Mucosa of gallbladder (tissue), 1 donor: ENCODE measurements at regions not wholly inside any gene's neighbourhood (a gene's known extent, or its start where the extent isn't known, plus 50 kb on each side); places are given as distances from the start of the nearest gene placed in this dataset.

Experiments used
- DNase-seq: peaks from one replicate; pipeline ENCODE4 v3.0.0-alpha.2; 2020; ENCODE audit warnings: low spot score
- donor health status: DM: no; HTN: no; CAD: no.

- DNase-seq: no peak
Measured at GRCh38 chr6:134708079-134708478, 241.8 kb downstream of the ALDH8A1 start.

DNA sequence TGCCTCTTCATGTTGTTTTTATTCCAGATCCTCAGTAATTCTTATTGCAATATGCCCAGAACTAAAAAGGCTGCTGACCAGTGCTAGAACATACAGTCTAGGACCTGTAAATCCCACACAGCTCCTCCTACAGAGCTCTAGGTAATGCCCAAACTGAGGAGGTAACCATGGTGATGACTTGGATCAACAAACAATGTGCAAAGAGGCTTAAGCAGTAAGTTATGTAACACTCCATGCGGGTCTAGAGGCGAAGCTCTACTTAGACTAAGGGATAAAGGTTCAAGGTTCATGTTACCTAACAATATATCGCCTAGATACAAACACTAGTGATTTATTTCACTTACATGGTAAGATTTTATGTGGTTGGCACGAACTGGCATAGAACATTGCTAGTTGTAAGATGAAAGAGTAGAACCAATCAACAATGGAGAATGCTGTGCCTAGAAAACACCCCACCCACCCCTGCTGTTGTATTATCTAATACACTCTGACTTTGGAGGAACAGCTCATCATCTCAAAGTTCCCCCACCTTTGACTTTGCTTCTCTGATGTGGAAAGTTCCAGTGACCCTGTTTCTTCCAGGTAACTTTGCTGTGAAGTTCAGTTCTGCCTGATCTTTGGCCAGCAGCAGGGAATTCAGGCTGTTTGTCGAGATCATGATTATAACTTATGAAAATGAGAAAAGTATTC is 242.4 kb downstream of the ALDH8A1 start:
- peak; percentile 44 for DNase-seq

GRCh38 chr6:134706806-134707205 is 243.1 kb downstream of the ALDH8A1 start:
- DNase-seq: no peak

- DNase-seq: no peak
Measured at GRCh38 chr6:134706153-134706552, 243.7 kb downstream of the ALDH8A1 start.

DNA sequence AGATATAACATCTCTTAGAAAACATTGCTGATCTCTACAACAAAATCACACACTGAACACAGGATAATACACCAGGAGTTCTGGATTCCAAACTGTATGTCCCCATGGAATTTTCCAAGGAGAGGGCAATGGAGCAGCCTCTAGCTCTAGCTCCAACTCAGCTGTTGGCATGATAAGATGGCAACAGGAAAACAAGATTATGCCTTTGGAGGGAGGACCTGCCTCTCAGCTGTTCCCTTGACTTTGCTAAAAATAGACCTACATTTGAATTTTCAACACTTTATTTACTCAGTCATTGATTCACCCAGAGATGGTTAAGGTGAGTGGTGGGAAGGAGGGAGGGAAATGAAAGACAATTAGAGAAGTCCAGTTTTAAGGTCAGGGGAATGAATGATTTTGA is 246.7 kb downstream of the ALDH8A1 start:
- no peak for DNase-seq

DNA sequence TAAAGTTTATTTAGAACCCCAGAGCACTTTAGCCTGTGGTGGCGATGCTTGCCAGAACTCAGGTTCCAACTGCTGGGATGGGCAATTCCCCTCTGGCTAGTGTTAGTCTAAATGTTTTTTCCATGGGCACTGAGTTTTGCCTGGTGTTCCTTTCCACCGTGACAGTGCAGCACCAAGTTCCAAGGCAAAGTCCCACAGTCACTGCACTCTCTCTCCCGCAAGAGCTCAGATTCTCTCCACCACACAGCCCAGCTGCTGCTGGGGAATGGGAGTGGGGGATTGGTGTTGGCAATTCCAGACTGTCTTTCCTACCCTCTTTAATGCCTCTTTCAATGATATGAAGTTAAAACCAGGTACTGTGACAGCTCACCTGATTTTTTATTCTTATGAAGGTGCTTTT is 247.6 kb downstream of the ALDH8A1 start:
- no peak for DNase-seq

DNA sequence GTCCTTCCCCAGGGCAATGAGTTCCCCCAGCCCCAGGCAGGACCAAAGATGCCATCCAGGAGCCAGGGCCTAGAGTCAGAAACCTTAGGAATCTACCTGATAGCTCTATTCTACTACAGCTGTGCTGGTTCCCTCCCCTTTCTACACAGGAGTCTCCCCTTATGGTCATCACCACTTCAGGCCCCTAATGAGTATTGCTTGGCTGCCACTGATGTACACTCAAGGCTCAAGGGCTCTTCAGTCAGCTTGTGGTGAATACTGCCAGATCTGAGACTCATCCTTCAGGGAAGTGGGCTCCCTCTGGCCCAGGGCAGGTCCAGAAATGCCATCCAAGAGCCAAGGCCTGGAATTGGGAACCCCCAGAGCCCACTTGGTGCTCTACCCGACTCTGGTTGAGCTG is 248.6 kb downstream of the ALDH8A1 start:
- no peak for DNase-seq

GRCh38 chr6:134698228-134698627 is 251.7 kb downstream of the ALDH8A1 start:
- DNase-seq: no peak

- DNase-seq: no peak
Measured at GRCh38 chr6:134692008-134692407, 257.9 kb downstream of the ALDH8A1 start.

DNA sequence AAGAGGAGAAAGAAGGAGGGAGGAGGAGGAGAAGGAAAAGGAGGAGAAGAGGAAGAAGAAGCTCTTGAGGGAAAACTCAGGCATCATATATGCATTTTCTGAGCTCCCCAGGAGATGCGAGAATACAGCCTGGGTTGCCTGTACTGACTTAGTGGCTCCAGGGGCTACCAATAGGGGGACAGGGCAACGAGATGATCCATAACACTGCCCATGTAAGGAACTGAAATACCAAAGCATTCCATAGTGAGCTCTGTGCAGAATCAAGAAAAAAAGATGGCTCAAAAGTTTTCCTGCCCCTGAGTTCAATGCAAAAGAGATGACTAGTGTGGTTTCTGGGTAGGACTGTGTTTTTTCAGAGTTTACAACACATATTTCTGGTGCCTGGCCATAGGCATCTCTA is 258.7 kb downstream of the ALDH8A1 start:
- no peak for DNase-seq

- no peak for DNase-seq
Measured at GRCh38 chr6:134690048-134690447, 259.9 kb downstream of the ALDH8A1 start.

DNA sequence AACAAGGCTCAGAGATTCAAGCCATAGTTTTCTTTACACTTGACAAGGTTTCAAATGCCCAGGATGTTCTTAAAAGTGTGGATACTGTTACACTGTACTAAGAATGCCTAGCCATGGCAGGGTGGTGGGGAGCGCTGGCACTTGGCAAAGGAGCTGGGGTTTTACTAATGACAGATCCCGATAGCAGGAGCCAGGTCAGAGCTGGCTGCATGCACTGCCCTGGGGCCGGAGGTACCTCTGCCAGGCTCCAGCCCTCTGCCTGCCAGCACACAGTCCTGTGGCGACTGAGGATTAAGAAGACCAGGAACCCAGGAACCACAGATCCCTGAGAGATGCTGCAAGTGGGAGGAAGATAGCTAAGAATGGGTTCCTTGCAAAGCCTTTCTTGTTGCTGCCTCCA is 260.3 kb downstream of the ALDH8A1 start:
- DNase-seq: no peak

DNA sequence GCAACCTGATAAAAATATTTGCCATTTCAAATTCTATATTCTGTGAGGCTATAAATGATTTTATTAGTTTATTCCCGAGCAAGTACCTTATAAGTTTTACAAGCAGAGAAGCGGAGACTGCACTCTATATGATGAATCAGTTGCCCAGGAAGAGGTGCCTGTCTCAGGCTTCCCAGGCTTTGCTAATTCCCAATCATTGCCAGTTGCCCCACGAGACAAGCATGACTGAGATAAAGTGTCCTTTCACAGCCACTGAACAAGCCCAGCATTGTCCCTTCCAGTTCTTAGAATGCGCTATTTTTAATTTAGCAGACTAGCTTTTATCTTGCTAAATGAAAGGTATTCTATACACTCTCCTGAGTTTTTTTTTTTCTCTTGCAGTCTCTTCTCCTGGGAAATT is 260.7 kb downstream of the ALDH8A1 start:
- no peak for DNase-seq

DNA sequence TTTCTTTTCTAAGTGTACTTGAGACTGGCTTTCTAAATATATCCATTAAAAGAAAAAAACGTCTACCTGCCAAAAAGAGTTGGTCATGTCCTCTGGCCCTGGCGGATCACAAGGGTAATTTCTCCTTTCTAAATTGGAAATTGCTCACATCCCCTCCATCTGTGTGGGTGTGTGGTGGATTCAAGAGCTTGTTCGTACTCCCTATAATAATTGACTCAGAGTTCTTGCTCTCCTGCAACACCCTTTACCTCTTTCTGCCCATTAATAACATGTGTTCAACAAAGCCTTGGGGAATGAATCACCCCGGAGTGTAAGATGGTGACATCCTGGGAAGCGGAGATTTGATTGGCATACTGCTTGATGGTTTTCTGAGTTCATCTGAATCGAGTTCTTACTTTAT is 263.8 kb downstream of the ALDH8A1 start:
- no peak for DNase-seq

DNA sequence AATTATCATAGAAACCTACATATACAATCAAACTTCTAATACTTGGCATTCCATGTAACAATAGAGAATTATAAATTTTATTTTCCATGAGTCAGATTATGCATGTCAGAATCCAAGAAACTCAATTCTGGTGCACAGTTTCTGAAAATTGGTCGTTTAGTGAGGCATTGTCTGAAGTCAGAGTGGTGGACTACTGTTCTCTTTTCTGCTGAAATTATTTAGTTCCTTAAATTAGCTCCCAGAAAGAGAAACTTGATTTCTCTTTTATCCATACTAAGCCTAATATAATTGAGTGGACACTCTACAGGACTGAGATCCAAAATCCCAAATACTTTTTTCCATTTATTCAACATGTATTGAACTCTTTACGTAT is 265.5 kb downstream of the ALDH8A1 start:
- DNase-seq: no peak

DNA sequence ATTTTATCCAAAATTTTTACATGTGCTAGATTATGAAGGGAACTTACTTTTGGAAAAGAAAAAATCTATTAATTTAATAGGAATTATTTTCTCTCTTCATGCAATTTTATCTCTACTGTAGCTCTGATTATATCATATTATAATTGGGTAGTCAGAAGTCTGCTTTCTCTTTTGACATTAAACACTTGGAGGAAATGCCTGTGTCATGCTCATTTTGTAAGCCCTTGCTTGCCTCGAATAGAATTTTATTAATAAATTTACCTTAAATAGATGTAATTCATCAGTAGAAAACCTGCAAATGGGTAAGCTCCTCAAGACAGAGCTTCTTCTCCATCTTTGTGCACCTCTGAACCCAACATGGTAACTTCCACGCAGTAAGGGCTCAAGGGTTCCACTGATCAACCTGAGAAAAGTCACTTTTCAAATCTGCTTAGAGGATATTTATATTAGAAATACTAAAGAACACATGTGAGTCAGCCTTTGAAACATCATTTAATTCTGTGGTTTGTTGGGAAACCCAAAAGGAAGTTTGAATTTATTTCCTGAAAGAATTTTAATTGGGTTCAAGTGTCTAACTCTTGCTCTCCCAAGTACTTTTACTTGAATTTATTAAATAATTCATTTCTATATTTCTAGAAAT is 266.0 kb downstream of the ALDH8A1 start:
- no peak for DNase-seq

- no peak for DNase-seq
Measured at GRCh38 chr6:134680433-134680832, 269.5 kb downstream of the ALDH8A1 start.

- no peak for DNase-seq
Measured at GRCh38 chr6:134680021-134680420, 269.9 kb downstream of the ALDH8A1 start.

DNA sequence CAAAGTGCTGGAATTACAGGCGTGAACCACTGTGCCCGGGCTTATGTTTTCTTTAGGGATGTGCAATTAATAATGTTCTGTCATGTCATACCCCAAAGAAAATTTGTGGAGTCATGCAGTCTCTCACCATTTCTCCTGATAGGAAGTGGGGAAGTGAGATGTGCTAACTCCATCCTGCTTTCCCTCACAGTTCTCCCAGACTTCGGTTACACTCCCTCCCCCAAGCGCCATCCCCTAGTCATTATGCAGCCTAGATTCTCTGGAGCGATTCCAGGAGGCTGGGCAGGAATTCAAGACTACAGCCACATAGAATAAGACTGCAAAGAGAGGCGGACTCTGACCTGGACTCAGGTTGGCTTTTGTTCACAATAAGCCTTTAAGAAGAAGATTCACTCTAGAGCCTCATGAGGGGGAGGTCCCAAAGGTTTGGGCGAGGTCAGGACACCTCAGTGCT is 271.4 kb downstream of the ALDH8A1 start:
- DNase-seq: peak; percentile 92

- peak; percentile 24 for DNase-seq
Measured at GRCh38 chr6:134676307-134677281, 273.3 kb downstream of the ALDH8A1 start.

DNA sequence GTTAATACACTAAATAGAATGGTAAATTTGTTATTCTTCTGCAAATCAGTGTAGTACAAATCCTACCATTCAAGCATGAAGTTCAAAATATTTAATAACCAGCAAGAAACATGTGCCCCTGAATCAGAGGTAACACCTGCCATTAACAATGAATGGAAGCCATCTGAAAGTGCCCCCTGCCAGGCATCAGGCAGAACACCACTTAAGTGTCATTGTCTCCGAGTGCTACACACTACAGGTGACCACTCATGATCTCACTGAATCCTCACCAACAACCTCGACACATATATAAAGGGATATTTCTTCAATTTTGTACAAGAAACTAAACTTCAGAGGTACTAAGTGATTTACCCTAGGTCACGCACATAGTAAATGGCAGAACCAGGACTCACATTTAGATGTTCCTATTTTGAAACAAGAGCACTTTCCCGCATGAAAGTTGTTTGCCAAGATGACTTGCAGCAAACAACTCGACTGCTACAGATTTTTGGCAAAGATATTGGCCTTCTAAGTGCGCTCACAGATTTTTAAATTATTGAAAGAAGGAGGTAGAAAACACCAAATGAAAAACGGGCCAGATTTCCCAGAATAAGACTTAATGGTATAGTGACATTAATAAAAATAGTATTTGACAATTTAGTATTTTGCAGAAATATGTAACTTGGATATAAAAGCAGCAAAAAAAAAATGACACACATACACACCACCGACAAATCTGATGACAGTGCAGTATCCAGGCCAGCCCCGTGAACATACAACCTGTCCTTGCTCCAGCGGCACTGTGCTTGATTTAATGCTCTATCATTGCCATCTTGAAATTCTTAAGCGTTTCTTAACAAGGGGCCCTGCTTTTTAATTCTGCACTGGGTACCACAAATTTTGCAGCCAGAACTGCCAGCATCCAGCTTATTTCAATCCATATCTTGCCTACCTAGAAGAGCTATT is 274.5 kb downstream of the ALDH8A1 start:
- no peak for DNase-seq
